HepG2 (cell line): ENCODE measurements at regions not wholly inside any gene's neighbourhood (a gene's known extent, or its start where the extent isn't known, plus 50 kb on each side); places are given as distances from the start of the nearest gene placed in this dataset.

Source experiments
- CBX2 ChIP-seq, 2 experiments: fragments of 200-600 bp in 1 of 2; sonication (generic); formaldehyde crosslinking in 1 of 2; IDR thresholded peaks; 2 replicates each; pipeline versions ENCODE4 v1.7.0 to v1.8.1; 2018 to 2022; ENCODE audit warnings: low read depth in 2 of 2, low read length in 1 of 2, mild to moderate bottlenecking in 1 of 2, missing genetic modification reagents in 1 of 2
- TBL1XR1 ChIP-seq: fragments of 150-350 bp; IDR thresholded peaks from 2 replicates; pipeline ENCODE4 v1.6.1; 2014; ENCODE audit warnings: borderline replicate concordance, low read length; ENCODE audit not compliant: partially characterized antibody
- ZKSCAN1 ChIP-seq: fragments of 150-350 bp; IDR thresholded peaks from 2 replicates; pipeline ENCODE4 v1.6.1; 2014; ENCODE audit warnings: low read length
- ZNF274 ChIP-seq: sonication (generic); formaldehyde crosslinking; IDR thresholded peaks from 2 replicates; pipeline ENCODE4 v1.5.1; 2020; ENCODE audit warnings: mild to moderate bottlenecking, missing genetic modification reagents

DNA sequence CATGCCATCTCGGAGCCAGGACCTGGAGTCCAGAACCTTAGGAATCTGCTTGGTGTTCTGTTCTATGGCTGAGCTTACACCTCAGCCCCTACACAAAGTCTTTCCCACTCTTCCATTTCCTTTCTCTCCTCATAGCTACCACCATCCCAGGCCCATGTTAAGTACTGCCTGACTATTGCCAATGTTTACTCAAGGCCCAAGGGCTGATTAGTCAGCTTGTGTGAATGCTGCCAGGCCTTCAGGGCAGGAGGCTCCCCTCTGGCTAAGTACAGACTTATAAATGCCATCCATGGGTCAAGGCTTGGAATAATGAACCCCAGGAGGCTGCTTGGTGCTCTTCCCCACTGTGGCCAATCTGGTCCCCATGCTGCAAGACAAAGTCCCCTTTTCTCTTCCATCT, 411.6 kb upstream of the MAGEB18 start:
- TF ChIP-seq CBX2 (IDR thresholded peaks at IDR 0.05; ENCODE audit: low read depth, low read length) (no peak), CBX2 (CRISPR knock-in tag; IDR thresholded peaks at IDR 0.05; ENCODE audit: low read depth) (no peak), TBL1XR1 (no peak), ZKSCAN1 (no peak), ZNF274 (CRISPR knock-in tag) (no peak)
